ENCODE measurements at regions not wholly inside any gene's neighbourhood (a gene's known extent, or its start where the extent isn't known, plus 50 kb on each side); places are given as distances from the start of the nearest gene placed in this dataset.

DNA sequence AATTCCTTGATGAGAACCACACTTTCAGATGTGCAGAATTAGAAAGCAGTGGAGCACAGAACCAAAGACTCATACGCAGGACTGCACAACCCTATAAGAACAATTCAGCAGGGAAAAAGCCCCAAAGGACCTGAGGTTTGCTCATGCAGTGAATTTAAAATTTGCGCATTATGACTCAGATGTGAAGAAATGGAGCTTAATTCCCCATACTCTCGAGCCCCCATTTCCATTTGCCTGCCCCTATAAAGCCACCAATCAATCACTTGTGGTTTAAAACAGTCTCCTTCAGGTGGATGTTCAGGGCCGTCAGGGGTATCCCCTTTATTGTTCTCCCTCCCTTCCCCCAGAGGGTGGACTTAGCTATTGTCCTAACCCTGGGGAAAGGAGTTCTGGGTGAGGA lies 221.2 kb downstream of the IGSF11 start:
- DNase-seq (ENCODE audit: low read depth in 1 of 2, low spot score in 2 of 2), result no peak
- Histone ChIP-seq H3K4me3 (no peak overlapping the region), H3K36me3 (no peaks in the 10 kb centered on the region), H3K4me1 (replicated peaks) (peaks cover 9% of the 10 kb centered on the region), H3K27ac (no peak overlapping the region), H3K27me3 (replicated peaks) (no peaks in the 10 kb centered on the region), H3K9me3 (replicated peaks) (no peaks in the 10 kb centered on the region)

GRCh38 chr3:118817748-118818165 lies 216.9 kb downstream of the IGSF11 start:
- Histone ChIP-seq H3K27ac (peak overlapping the region; percentile 50), H3K27me3 (replicated peaks) (no peaks in the 10 kb centered on the region), H3K36me3 (no peaks in the 10 kb centered on the region), H3K4me1 (replicated peaks) (peaks cover 11% of the 10 kb centered on the region), H3K4me3 (no peak overlapping the region), H3K9me3 (replicated peaks) (no peaks in the 10 kb centered on the region)
- DNase-seq (ENCODE audit: low read depth in 1 of 2, low spot score in 2 of 2), result peak in 1 of 2 experiments; percentile 38

GRCh38 chr3:118818386-118818785 lies 216.3 kb downstream of the IGSF11 start:
- Histone ChIP-seq H3K27ac (peak overlapping the region; percentile 50), H3K4me1 (replicated peaks) (peaks cover 11% of the 10 kb centered on the region), H3K36me3 (no peaks in the 10 kb centered on the region), H3K9me3 (replicated peaks) (no peaks in the 10 kb centered on the region), H3K4me3 (no peak overlapping the region), H3K27me3 (replicated peaks) (no peaks in the 10 kb centered on the region)
- DNase-seq (ENCODE audit: low read depth in 1 of 2, low spot score in 2 of 2), result peak; percentile 38 to 56

GRCh38 chr3:118823626-118824025 lies 211.0 kb downstream of the IGSF11 start:
- no peaks in the 10 kb centered on the region for H3K9me3 ChIP-seq (replicated peaks)
- H3K27me3 ChIP-seq (replicated peaks), result no peaks in the 10 kb centered on the region
- H3K4me1 ChIP-seq (replicated peaks), result peaks cover under 1% of the 10 kb centered on the region
- H3K4me3 ChIP-seq, result no peak overlapping the region
- H3K36me3 ChIP-seq, result no peaks in the 10 kb centered on the region
- no peak overlapping the region for H3K27ac ChIP-seq
- no peak for DNase-seq (ENCODE audit: low read depth in 1 of 2, low spot score in 2 of 2)

DNA sequence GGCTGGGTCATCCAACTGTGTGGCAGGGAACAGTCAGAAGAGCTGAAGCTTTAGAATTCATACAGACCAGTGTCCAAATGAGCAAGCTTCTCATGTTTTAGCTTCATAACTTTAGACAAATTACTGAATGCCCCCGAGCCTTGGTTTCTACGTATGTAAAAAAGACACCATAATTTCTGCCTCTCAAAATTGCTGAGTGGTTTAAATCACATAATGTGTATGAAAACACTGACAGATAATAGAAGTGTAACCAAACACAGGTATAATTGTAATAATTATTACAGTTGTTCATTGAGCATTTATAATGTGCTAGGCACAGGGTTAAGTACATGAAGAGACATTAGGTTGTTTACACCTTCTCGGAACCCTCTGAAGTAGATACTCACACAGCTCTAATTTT lies 207.2 kb downstream of the IGSF11 start:
- no peaks in the 10 kb centered on the region for H3K27me3 ChIP-seq (replicated peaks)
- H3K9me3 ChIP-seq (replicated peaks), result no peaks in the 10 kb centered on the region
- H3K4me1 ChIP-seq (replicated peaks), result no peaks in the 10 kb centered on the region
- no peaks in the 10 kb centered on the region for H3K36me3 ChIP-seq
- H3K4me3 ChIP-seq, result no peak overlapping the region
- no peak overlapping the region for H3K27ac ChIP-seq
- no peak for DNase-seq (ENCODE audit: low read depth in 1 of 2, low spot score in 2 of 2)

DNA sequence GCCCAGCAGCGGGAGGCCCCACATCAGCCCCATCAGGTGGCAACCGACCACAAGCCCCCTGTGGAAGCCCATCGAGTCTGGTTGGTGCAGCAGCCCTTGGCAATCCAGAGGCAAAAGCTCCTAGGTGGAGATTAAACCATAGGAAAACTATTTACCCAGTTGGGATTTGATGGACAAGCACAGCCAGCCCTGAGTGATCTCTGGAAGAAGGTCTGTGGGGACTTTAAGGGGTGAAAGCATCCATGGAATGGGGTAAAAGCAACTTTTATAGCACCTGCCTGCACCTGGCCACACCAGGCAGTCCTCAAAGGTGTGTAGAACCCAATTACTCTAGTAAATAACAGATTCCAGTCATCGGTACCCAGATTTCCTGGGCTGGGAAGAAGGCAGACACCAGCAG lies 206.3 kb downstream of the IGSF11 start:
- no peaks in the 10 kb centered on the region for H3K27me3 ChIP-seq (replicated peaks)
- no peaks in the 10 kb centered on the region for H3K36me3 ChIP-seq
- no peak overlapping the region for H3K27ac ChIP-seq
- no peak for DNase-seq (ENCODE audit: low read depth in 1 of 2, low spot score in 2 of 2)
- H3K4me1 ChIP-seq (replicated peaks), result no peaks in the 10 kb centered on the region
- no peaks in the 10 kb centered on the region for H3K9me3 ChIP-seq (replicated peaks)
- H3K4me3 ChIP-seq, result no peak overlapping the region

DNA sequence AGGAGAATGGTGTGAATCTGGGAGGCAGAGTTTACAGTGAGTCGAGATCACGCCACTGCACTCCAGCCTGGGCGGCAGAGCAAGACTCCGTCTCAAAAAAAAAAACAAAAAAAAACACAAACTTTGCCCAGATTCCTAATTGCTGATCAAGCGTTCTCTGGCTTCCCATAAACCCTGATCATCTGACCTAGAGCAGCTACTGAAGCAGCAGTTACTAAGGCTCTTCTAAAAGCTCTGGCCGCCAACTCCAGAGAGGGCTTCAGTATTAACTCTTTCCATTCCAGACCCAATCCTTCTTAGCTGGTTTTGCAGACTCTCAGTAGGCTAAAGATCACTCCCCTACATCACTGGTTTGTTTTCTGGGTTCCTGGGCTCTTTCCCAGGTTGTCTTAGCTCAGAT lies 201.6 kb downstream of the IGSF11 start:
- H3K27me3 ChIP-seq (replicated peaks), result no peaks in the 10 kb centered on the region
- no peaks in the 10 kb centered on the region for H3K9me3 ChIP-seq (replicated peaks)
- H3K4me3 ChIP-seq, result no peak overlapping the region
- no peak overlapping the region for H3K27ac ChIP-seq
- DNase-seq (ENCODE audit: low read depth in 1 of 2, low spot score in 2 of 2), result no peak
- no peaks in the 10 kb centered on the region for H3K4me1 ChIP-seq (replicated peaks)
- H3K36me3 ChIP-seq, result no peaks in the 10 kb centered on the region

DNA sequence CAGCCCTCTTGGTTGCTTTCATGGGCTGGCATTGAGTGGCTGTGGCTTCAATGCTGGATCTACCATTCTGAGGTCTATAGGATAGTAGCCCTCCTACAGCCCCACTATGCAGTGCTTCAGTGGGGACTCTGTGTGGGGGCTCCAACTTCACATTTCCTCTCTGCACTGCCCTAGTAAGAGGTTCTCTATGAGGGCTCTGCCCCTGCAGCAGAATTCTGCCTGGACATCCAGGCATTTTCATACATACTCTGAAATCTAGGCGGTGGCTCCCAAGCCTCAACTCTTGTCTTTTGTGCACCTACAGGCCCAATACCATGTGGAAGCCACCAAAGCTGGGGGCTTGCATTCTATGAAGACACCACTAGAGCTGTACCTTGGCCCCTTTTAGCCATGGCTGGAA lies 195.8 kb downstream of the IGSF11 start:
- Histone ChIP-seq H3K27me3 (replicated peaks) (no peaks in the 10 kb centered on the region), H3K4me3 (no peak overlapping the region), H3K4me1 (replicated peaks) (no peaks in the 10 kb centered on the region), H3K36me3 (no peaks in the 10 kb centered on the region), H3K9me3 (replicated peaks) (no peaks in the 10 kb centered on the region; the same call in 1 of the 2 replicates), H3K27ac (no peak overlapping the region)
- DNase-seq (ENCODE audit: low read depth in 1 of 2, low spot score in 2 of 2), result no peak

GRCh38 chr3:118842147-118842863 lies 192.3 kb downstream of the IGSF11 start:
- Histone ChIP-seq H3K36me3 (no peaks in the 10 kb centered on the region), H3K27me3 (replicated peaks) (no peaks in the 10 kb centered on the region), H3K4me1 (replicated peaks) (no peaks in the 10 kb centered on the region), H3K9me3 (replicated peaks) (no peaks in the 10 kb centered on the region; the same call in 1 of the 2 replicates), H3K4me3 (no peak overlapping the region), H3K27ac (no peak overlapping the region)
- DNase-seq (ENCODE audit: low read depth in 1 of 2, low spot score in 2 of 2), result no peak

DNA sequence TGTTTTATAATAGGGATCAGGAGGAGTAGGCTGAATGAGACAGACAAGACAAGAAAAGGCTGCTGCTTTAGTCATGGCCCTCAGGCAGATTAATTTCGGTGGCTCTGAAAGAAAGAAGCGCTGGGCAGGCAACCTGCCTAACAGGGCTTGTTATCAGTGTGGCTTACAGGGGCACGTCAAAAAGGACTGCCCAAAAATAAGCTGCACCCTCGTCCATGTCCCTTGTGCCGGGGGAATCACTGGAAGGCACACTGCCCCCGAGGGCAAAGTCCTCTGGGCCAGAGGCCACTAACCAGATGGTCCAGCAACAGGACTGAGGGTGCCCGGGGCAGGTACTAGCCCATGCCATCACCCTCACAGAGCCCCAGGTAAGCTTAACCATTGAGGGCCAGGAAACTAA lies 188.5 kb downstream of the IGSF11 start:
- no peaks in the 10 kb centered on the region; the same call in 1 of the 2 replicates for H3K9me3 ChIP-seq (replicated peaks)
- no peaks in the 10 kb centered on the region for H3K27me3 ChIP-seq (replicated peaks)
- H3K27ac ChIP-seq, result no peak overlapping the region
- DNase-seq (ENCODE audit: low read depth in 1 of 2, low spot score in 2 of 2), result no peak
- no peaks in the 10 kb centered on the region for H3K4me1 ChIP-seq (replicated peaks)
- no peak overlapping the region for H3K4me3 ChIP-seq
- no peaks in the 10 kb centered on the region for H3K36me3 ChIP-seq
